Ishikawa (cell line): ENCODE measurements at regions not wholly inside any gene's neighbourhood (a gene's known extent, or its start where the extent isn't known, plus 50 kb on each side); places are given as distances from the start of the nearest gene placed in this dataset.

Experiments
- CEBPB ChIP-seq: IDR thresholded peaks from 2 replicates; pipeline ENCODE4 v1.6.1; 2012
- RAD21 ChIP-seq: IDR thresholded peaks from 2 replicates; pipeline ENCODE4 v1.6.1; 2012; ENCODE audit warnings: low read depth
- REST ChIP-seq: IDR thresholded peaks from 2 replicates; pipeline ENCODE4 v1.6.1; 2012; ENCODE audit warnings: low read depth, mild to moderate bottlenecking
- TCF12 ChIP-seq: IDR thresholded peaks from 2 replicates; pipeline ENCODE4 v1.6.1; 2012; ENCODE audit warnings: low read depth
- YY1 ChIP-seq: IDR thresholded peaks from 2 replicates; pipeline ENCODE4 v1.6.1; 2012; ENCODE audit warnings: low read depth

GRCh38 chr9:21695874-21696341, 106.5 kb upstream of the MTAP start:
- TF ChIP-seq YY1: no peak
- TF ChIP-seq RAD21: no peak
- TF ChIP-seq TCF12: no peak
- TF ChIP-seq REST: no peak
- no peak for TF ChIP-seq CEBPB
